Osteocyte (in vitro differentiated cells): ENCODE measurements at regions not wholly inside any gene's neighbourhood (a gene's known extent, or its start where the extent isn't known, plus 50 kb on each side); places are given as distances from the start of the nearest gene placed in this dataset.

ENCODE experiments used
- DNase-seq: peaks from one replicate; pipeline ENCODE4 v3.0.0; 2021; ENCODE audit warnings: mixed read lengths; ENCODE audit not compliant: unreplicated experiment; ENCODE audit errors: extremely low spot score
- H3K27ac Mint-ChIP-seq: one replicate; pipeline ENCODE4 v1.8.0; 2021; ENCODE audit warnings: mild to moderate bottlenecking, mixed read lengths; ENCODE audit not compliant: unreplicated experiment
- H3K27me3 Mint-ChIP-seq: one replicate; pipeline ENCODE4 v1.8.0; 2021; ENCODE audit warnings: mixed read lengths; ENCODE audit not compliant: unreplicated experiment
- H3K36me3 Mint-ChIP-seq: one replicate; pipeline ENCODE4 v1.8.0; 2021; ENCODE audit warnings: mixed read lengths; ENCODE audit not compliant: unreplicated experiment
- H3K4me1 Mint-ChIP-seq: one replicate; pipeline ENCODE4 v1.8.0; 2021; ENCODE audit warnings: mixed read lengths; ENCODE audit not compliant: unreplicated experiment
- H3K4me3 Mint-ChIP-seq: one replicate; pipeline ENCODE4 v1.8.0; 2021; ENCODE audit warnings: mild to moderate bottlenecking, moderate library complexity, mixed read lengths; ENCODE audit not compliant: unreplicated experiment
- H3K9me3 Mint-ChIP-seq: one replicate; pipeline ENCODE4 v1.8.0; 2021; ENCODE audit warnings: mixed read lengths; ENCODE audit not compliant: unreplicated experiment
- CTCF ChIP-seq: fragments of 200-600 bp; sonication (generic); IDR thresholded peaks from 2 replicates; pipeline ENCODE4 v1.5.0; 2021; ENCODE audit warnings: antibody characterized with exemption, mild to moderate bottlenecking, moderate library complexity

- no peak for TF ChIP-seq CTCF
- H3K9me3 Mint-ChIP-seq = no peaks in the 10 kb centered on the region
- no peaks in the 10 kb centered on the region for H3K4me1 Mint-ChIP-seq
- peaks cover 19% of the 10 kb centered on the region for H3K27me3 Mint-ChIP-seq
- H3K36me3 Mint-ChIP-seq = no peaks in the 10 kb centered on the region
- H3K27ac Mint-ChIP-seq = no peak overlapping the region
- DNase-seq = no peak
- no peak overlapping the region for H3K4me3 Mint-ChIP-seq
Measured at GRCh38 chr14:95765051-95765450, 51.1 kb upstream of the TCL1A start.

DNA sequence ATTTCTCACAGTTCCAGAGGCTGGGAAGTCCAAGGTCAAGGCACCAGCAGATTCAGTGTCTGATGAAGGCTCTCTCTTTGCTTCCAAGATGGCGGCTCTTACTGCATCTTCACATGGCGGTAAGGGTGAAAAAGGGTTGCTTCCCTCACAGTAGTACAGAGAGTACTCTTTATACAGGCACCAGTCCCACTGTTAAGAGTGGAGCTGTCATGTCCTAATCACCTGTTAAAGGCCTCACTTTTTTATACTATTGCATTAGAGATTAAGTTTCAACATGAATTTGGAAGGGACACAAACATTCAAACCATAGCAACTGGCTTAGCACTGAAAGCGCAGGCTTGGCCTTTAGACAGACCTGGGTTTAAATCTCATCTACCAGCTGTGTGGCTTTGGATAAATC lies 50.0 kb upstream of the TCL1A start:
- Mint-ChIP-seq H3K36me3 (no peaks in the 10 kb centered on the region), H3K4me1 (no peaks in the 10 kb centered on the region), H3K9me3 (no peaks in the 10 kb centered on the region), H3K4me3 (no peak overlapping the region), H3K27ac (no peak overlapping the region), H3K27me3 (peaks cover 19% of the 10 kb centered on the region)
- no peak for TF ChIP-seq CTCF
- no peak for DNase-seq
